SK-N-SH (cell line): ENCODE measurements at regions not wholly inside any gene's neighbourhood (a gene's known extent, or its start where the extent isn't known, plus 50 kb on each side); places are given as distances from the start of the nearest gene placed in this dataset.

Source experiments
- EP300 ChIP-seq, 2 experiments: IDR thresholded peaks; 2 replicates each; pipeline versions ENCODE4 v1.4.0 to v1.6.1; 2012; ENCODE audit warnings: borderline replicate concordance in 1 of 2, low read depth in 1 of 2, low read length in 1 of 2
- EZH2phosphoT487 ChIP-seq: fragments of 200-600 bp; sonication (generic); IDR thresholded peaks from 2 replicates; pipeline ENCODE4 v1.6.1; 2017; ENCODE audit warnings: low read depth, mixed run types, mild to moderate bottlenecking, antibody characterized with exemption, moderate library complexity, borderline replicate concordance
- NRF1 ChIP-seq: IDR thresholded peaks from 2 replicates; pipeline ENCODE4 v1.6.1; 2012; ENCODE audit warnings: low read depth, mild to moderate bottlenecking, low read length
- RAD21 ChIP-seq: IDR thresholded peaks from 2 replicates; pipeline ENCODE4 v1.6.1; 2012; ENCODE audit warnings: mild to moderate bottlenecking, low read length
- TEAD4 ChIP-seq: IDR thresholded peaks from 2 replicates; pipeline ENCODE4 v1.4.0; 2012; ENCODE audit warnings: mild to moderate bottlenecking, borderline replicate concordance; ENCODE audit not compliant: insufficient read depth
- YY1 ChIP-seq: IDR thresholded peaks from 2 replicates; pipeline ENCODE4 v1.4.0; 2012; ENCODE audit warnings: low read depth, mild to moderate bottlenecking
- TF ChIP-seq, protein P1 (sequence below): fragments of 200-600 bp; sonication (generic); IDR thresholded peaks from 2 replicates; pipeline ENCODE4 v1.6.1; 2017; ENCODE audit warnings: antibody characterized with exemption, mild to moderate bottlenecking, moderate library complexity

DNA sequence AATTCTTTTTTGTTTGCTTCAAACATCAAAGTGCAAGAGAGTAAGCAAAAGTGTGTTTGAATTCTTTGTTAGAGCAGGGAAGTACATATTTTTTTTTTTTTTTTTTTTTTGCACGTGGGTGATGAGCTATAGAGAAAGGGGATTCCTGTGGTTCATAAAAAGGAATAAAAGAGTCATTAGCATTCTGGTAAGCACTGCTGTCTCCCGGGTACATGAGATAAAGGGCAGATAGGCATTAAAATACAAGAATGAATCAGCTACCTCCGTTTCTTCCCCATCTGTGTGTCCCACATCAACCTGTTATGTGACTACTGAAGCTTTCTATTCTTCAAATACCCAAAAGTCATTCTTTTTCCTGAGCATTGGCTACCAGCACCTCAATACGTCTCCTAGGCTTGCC is 102.4 kb upstream of the SEMA3D start:
- TF ChIP-seq EZH2phosphoT487 (no peak), TEAD4 (no peak), YY1 (no peak), RAD21 (no peak), EP300 (IDR thresholded peaks at IDR 0.05; ENCODE audit: borderline replicate concordance in 1 of 2, low read depth in 1 of 2, low read length in 1 of 2) (no peak), NRF1 (no peak)
- TF ChIP-seq, protein P1, sequence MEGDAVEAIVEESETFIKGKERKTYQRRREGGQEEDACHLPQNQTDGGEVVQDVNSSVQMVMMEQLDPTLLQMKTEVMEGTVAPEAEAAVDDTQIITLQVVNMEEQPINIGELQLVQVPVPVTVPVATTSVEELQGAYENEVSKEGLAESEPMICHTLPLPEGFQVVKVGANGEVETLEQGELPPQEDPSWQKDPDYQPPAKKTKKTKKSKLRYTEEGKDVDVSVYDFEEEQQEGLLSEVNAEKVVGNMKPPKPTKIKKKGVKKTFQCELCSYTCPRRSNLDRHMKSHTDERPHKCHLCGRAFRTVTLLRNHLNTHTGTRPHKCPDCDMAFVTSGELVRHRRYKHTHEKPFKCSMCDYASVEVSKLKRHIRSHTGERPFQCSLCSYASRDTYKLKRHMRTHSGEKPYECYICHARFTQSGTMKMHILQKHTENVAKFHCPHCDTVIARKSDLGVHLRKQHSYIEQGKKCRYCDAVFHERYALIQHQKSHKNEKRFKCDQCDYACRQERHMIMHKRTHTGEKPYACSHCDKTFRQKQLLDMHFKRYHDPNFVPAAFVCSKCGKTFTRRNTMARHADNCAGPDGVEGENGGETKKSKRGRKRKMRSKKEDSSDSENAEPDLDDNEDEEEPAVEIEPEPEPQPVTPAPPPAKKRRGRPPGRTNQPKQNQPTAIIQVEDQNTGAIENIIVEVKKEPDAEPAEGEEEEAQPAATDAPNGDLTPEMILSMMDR, result no peak
